ENCODE measurements at regions not wholly inside any gene's neighbourhood (a gene's known extent, or its start where the extent isn't known, plus 50 kb on each side); places are given as distances from the start of the nearest gene placed in this dataset.
A peak's percentile ranks its signal among the peaks of the same experiment; 100 is the strongest.
"Not testable (repeated sequence)": the region's sequence is repeated elsewhere in the genome, so short reads cannot be mapped to it uniquely, and the experiment has no call there.

DNA sequence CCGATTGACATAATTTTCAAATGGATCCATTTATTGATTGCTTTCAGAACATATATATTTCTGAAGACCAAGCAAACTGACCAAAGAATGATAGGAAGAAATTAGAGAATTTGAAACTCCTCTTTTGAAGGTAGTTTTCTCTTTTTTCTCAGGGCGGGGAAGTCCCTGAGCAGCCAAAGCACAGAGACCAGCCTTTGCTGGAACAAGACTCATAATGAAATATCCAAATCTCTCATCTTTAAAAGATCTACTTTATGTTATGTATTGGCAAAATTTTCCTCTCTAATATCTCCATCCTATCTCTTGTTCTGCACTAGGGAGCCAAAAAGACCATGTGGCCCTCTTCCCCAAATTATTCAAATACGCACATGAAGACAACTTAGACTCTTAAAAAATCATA lies 379.0 kb upstream of the TCF4 start:
- no peak for DNase-seq (ENCODE audit: low spot score in 2 of 2, unreplicated experiment in 2 of 2)
- H3K27me3 Mint-ChIP-seq (ENCODE audit: low read depth) = no peaks in the 10 kb centered on the region

DNA sequence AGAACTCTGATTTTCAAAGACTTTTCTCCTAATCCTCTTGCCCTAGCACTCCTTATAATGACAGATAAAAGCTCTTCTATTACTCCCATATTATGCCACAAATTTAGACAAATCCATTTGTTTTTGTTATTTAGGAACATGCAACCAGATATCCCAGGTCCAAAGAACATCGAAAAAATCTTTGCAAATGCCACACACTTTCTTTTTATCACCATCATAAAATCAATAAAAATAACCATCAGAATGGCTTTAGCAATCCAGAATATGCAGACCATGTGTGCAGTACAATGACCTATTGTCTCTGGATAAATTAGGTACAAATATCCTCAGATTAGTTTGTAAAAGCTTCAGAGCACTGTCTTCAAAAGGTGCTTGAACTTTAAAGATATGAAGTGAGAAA lies 376.2 kb upstream of the TCF4 start:
- Mint-ChIP-seq H3K9me3 (peaks cover 3% of the 10 kb centered on the region), H3K4me3 (no peak overlapping the region), H3K27me3 (ENCODE audit: low read depth) (no peaks in the 10 kb centered on the region), H3K27ac (peak overlapping the region; percentile 2), H3K36me3 (no peaks in the 10 kb centered on the region), H3K4me1 (peaks cover 27% of the 10 kb centered on the region)
- DNase-seq (ENCODE audit: low spot score in 2 of 2, unreplicated experiment in 2 of 2) = no peak
- TF ChIP-seq CTCF (IDR thresholded peaks at IDR 0.05; ENCODE audit: unreplicated experiment) = no peak

More for the DNA sequence above, 379.0 kb upstream of the TCF4 start:
- no peak for TF ChIP-seq CTCF (IDR thresholded peaks at IDR 0.05; ENCODE audit: unreplicated experiment)
- Mint-ChIP-seq H3K4me1 (peaks cover 14% of the 10 kb centered on the region), H3K27ac (no peak overlapping the region), H3K4me3 (no peak overlapping the region), H3K36me3 (no peaks in the 10 kb centered on the region), H3K9me3 (no peaks in the 10 kb centered on the region)

DNA sequence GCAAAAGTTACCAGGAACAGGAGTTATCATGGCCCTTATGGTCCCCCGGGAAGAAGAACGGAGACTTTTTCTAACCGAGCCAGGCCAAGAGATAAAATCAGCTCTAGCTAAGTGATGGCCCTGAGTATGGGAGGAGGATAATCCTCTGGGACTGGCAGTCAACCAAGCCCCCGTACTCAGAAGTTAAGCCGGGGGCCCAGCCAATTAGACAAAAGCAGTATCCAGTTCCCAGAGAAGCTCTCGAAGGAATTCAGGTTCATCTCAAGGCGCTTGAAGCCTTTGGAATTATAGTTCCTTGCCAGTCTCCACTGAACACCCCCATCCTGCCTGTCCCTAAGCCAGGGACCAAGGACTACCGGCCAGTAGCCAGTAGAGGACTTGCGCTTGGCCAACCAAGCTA lies 365.3 kb upstream of the TCF4 start:
- H3K9me3 Mint-ChIP-seq = peaks cover 15% of the 10 kb centered on the region
- DNase-seq (ENCODE audit: low spot score in 2 of 2, unreplicated experiment in 2 of 2) = no peak
- TF ChIP-seq CTCF (IDR thresholded peaks at IDR 0.05; ENCODE audit: unreplicated experiment) = no peak
- H3K27me3 Mint-ChIP-seq (ENCODE audit: low read depth) = no peaks in the 10 kb centered on the region
- H3K4me1 Mint-ChIP-seq = no peaks in the 10 kb centered on the region
- H3K4me3 Mint-ChIP-seq = no peak overlapping the region
- no peaks in the 10 kb centered on the region for H3K36me3 Mint-ChIP-seq
- H3K27ac Mint-ChIP-seq = no peak overlapping the region

GRCh38 chr18:55951738-55952137 lies 363.7 kb upstream of the TCF4 start:
- not testable (repeated sequence) for H3K27me3 Mint-ChIP-seq (ENCODE audit: low read depth); H3K9me3 Mint-ChIP-seq; H3K27ac Mint-ChIP-seq; DNase-seq (ENCODE audit: low spot score in 2 of 2, unreplicated experiment in 2 of 2); H3K36me3 Mint-ChIP-seq; H3K4me3 Mint-ChIP-seq; H3K4me1 Mint-ChIP-seq

- Mint-ChIP-seq H3K4me3 (no peak overlapping the region), H3K4me1 (no peaks in the 10 kb centered on the region), H3K27ac (no peak overlapping the region), H3K27me3 (ENCODE audit: low read depth) (no peaks in the 10 kb centered on the region), H3K36me3 (no peaks in the 10 kb centered on the region), H3K9me3 (peaks cover 11% of the 10 kb centered on the region)
- no peak for DNase-seq (ENCODE audit: low spot score in 2 of 2, unreplicated experiment in 2 of 2)
- no peak for TF ChIP-seq CTCF (IDR thresholded peaks at IDR 0.05; ENCODE audit: unreplicated experiment)
Measured at GRCh38 chr18:55950379-55951166, 362.6 kb upstream of the TCF4 start.

DNA sequence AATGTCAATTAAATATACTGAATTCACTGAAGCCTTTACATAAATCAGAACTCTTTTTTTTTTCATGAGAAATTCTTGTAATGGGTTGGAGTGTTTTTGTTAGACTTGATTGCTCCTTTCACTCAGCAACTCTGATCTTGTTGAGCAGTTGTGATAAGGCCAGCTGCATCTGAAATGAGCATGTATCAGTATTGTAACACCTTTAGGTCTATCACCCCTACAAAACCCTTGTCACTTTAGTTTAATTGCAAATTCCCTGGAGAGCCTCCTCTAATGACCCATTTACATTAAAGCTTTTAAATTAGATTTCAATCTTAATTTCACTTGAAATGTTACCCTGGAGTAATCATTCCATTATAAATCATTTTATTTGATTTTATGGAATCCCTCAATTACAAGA lies 346.8 kb upstream of the TCF4 start:
- H3K4me1 Mint-ChIP-seq = peaks cover 9% of the 10 kb centered on the region
- H3K27me3 Mint-ChIP-seq (ENCODE audit: low read depth) = no peaks in the 10 kb centered on the region
- no peak overlapping the region for H3K4me3 Mint-ChIP-seq
- H3K36me3 Mint-ChIP-seq = peaks cover 7% of the 10 kb centered on the region
- no peak for TF ChIP-seq CTCF (IDR thresholded peaks at IDR 0.05; ENCODE audit: unreplicated experiment)
- H3K27ac Mint-ChIP-seq = no peak overlapping the region
- DNase-seq (ENCODE audit: low spot score in 2 of 2, unreplicated experiment in 2 of 2) = no peak
- H3K9me3 Mint-ChIP-seq = peaks cover 34% of the 10 kb centered on the region
